ENCODE measurements at regions not wholly inside any gene's neighbourhood (a gene's known extent, or its start where the extent isn't known, plus 50 kb on each side); places are given as distances from the start of the nearest gene placed in this dataset.

- 75 to 78% methylated on average over 4 of the region's 4 CpGs for WGBS, 2 donors
- TF ChIP-seq POLR2A (IDR thresholded peaks at IDR 0.05) (no peak), CTCF (IDR thresholded peaks at IDR 0.05) (no peak)
- Histone ChIP-seq H3K9me3 (no peaks in the 10 kb centered on the region), H3K27me3 (no peaks in the 10 kb centered on the region), H3K36me3 (no peaks in the 10 kb centered on the region), H3K27ac (no peak overlapping the region), H3K4me1 (no peaks in the 10 kb centered on the region), H3K4me3 (replicated peaks in 1 of 3) (no peak overlapping the region)
- intact Hi-C loops (cut with DNase I), result no loop called here
- no peak for DNase-seq
Measured at GRCh38 chr11:15468466-15468865, 353.7 kb downstream of the INSC start.

DNA sequence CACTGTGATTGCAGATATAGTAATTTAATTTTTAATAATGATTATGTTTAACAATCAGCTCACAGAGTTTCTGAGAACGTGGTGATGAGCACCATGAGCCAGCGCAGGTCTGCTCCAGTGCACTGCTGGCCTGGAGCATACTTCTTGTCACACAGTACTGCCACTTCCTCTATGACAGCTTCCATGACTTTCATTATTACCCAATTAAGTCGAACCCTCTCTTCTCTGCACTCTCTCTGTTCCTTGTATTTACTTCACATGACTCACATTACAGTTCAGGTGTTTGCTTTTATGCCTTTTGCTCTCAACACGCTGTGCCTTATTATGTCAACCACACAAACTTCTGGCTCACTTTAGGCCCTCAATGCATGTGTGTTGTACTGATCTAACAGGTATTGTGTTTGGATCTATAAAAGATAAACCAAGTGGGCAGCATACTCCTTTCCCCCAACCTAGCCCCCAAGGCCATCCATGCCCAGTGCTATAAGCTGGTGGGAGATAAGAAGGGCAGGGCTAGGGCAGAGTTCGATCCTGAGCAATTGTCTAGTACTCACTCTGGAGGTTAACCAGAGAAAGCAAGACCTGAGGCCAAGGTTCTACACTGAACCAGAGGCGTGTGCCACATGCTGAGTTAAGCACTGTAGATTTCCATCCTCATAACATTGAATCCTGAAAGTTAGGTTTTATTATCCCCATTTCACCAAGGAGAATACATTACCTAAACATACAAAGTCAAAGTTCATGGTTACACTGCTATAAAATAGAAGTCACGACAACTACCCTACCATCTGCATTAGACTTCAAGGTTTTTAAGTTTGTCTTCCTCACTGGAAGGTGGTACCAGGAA lies 356.5 kb downstream of the INSC start:
- H3K4me3 ChIP-seq (replicated peaks in 1 of 3), result no peak overlapping the region
- no peaks in the 10 kb centered on the region for H3K4me1 ChIP-seq
- 85 to 88% methylated on average over 7 of the region's 7 CpGs for WGBS, 2 donors
- H3K36me3 ChIP-seq, result no peaks in the 10 kb centered on the region
- intact Hi-C loops (cut with DNase I), result no loop called here
- DNase-seq, result no peak
- H3K27ac ChIP-seq, result no peak overlapping the region
- H3K27me3 ChIP-seq, result no peaks in the 10 kb centered on the region
- no peaks in the 10 kb centered on the region for H3K9me3 ChIP-seq
- TF ChIP-seq POLR2A (IDR thresholded peaks at IDR 0.05) (no peak), CTCF (IDR thresholded peaks at IDR 0.05) (no peak)

DNA sequence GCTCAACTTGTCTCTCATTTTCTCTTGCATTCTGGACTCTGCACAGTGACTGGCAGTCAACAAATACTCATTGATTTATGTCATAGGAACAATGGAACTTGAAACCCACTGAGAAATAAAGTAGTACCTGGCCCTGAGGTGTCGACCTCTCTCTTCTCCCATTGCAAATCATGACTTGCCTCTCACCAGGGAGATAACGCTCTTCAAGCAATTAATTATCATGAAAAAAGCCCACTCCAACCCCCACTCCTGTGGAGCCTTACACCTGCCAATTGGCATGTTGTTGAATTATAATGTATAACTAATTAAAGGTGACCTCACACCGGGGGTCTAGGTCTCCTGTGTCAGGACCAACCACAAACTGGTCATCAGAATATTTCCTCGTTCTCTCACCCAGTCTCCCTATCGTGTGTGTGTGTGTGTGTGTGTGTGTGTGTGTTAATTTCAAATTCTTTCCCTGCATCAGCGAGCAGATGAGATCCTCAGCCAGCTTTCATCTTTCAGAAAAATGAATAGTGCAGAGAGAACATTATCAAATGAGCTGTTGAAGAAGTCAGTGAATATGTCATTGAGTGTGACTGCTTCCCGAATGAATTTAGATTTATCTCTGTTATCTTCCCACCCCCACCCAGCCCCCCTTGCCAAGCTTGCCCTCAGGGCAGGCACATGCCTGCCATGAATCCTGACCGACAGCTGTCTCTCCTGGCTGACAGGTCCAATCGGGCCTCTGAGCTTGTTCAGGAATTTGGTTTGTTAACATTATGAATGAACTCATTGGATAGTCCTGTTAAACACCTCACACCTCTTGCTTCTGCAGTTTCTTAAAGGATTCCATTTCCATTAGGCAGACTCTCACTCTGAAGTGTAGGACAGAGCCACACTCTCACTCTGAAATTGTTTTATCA lies 357.4 kb downstream of the INSC start:
- TF ChIP-seq CTCF (IDR thresholded peaks at IDR 0.05), result no peak
- H3K9me3 ChIP-seq, result no peaks in the 10 kb centered on the region
- H3K4me3 ChIP-seq (replicated peaks in 1 of 3), result no peak overlapping the region
- no peaks in the 10 kb centered on the region for H3K27me3 ChIP-seq
- H3K36me3 ChIP-seq, result no peaks in the 10 kb centered on the region
- DNase-seq, result no peak
- intact Hi-C loops (cut with DNase I), result no loop called here
- H3K4me1 ChIP-seq, result no peaks in the 10 kb centered on the region
- 21 to 39% methylated on average over 9 of the region's 9 CpGs for WGBS, 2 donors
- H3K27ac ChIP-seq, result no peak overlapping the region

- no peak overlapping the region for H3K4me3 ChIP-seq (replicated peaks in 1 of 3)
- intact Hi-C loops (cut with DNase I), result no loop called here
- no peaks in the 10 kb centered on the region for H3K36me3 ChIP-seq
- no peaks in the 10 kb centered on the region for H3K27me3 ChIP-seq
- H3K4me1 ChIP-seq, result no peaks in the 10 kb centered on the region
- no peaks in the 10 kb centered on the region for H3K9me3 ChIP-seq
- WGBS, 2 donors, result 87 to 91% methylated on average over 8 of the region's 8 CpGs
- no peak overlapping the region for H3K27ac ChIP-seq
- no peak for TF ChIP-seq CTCF (IDR thresholded peaks at IDR 0.05)
- TF ChIP-seq POLR2A (IDR thresholded peaks at IDR 0.05), result no peak
- DNase-seq, result no peak
Measured at GRCh38 chr11:15473954-15474837, 359.5 kb downstream of the INSC start.
